Stimulated activated CD8-positive, alpha-beta memory T cell treated with anti-CD3 and anti-CD28 coated beads, Interleukin-7, amount 100 ng/mL, for 24 hours (primary cell): ENCODE measurements at regions not wholly inside any gene's neighbourhood (a gene's known extent, or its start where the extent isn't known, plus 50 kb on each side); places are given as distances from the start of the nearest gene placed in this dataset.

ENCODE experiments used
- DNase-seq: peaks from one replicate; pipeline ENCODE4 v3.0.0-alpha.2; 2020; ENCODE audit warnings: low read depth

DNA sequence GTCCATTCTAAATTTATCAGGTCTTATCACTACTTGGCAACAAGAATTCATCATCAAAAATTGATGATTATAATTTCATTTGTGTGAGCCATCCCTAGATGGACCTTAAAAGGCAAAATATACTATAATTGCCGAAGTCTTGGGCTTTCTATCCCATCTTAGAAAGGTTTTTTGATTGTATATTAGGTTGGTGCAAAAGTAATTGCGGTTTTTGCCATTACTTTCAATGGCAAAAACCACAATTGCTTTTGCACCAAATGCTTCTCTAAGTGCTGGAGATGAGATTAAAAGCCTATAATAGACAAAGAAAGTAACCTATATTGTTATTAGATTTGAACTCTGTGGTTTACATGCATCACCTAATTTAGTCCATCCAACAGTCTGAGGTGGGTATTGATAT is 612.9 kb downstream of the ZNF385D start:
- no peak for DNase-seq

DNA sequence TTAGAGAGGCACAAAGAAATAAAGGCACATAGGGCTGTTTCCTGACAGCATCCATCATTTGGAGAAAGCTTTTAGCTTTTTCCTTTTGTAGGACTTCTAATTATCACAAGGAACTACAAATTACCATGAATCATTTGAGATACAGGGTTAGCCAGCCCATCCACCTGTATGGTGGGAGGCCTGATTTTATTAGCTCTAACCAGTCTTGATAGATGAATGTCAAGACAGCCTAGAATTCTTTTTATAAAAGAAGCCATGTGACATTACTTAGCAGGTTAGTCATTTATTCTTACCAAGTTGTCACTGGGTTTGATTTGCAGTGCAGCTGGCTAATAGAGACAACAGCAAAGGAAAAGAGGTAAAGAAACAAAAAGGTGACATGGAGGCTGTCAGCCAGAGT is 618.1 kb downstream of the ZNF385D start:
- no peak for DNase-seq

DNA sequence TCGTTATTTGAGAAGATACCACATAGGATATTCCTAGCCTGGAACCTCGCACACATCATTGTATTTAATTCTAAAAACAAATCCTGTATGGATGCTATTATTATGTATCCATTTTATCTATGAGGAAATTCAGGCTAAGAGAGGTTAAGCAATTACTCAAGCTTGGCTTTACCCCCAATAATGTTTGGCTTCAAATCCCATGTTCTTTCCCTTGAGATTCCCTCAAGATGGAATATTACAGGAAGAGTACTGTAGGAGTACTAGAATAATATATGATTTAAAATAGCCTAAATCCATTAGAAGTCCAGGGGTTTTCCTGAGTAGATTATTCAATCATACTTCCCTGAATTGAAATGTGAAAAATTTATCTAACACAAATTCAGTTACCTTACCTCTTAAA is 630.2 kb downstream of the ZNF385D start:
- no peak for DNase-seq

DNA sequence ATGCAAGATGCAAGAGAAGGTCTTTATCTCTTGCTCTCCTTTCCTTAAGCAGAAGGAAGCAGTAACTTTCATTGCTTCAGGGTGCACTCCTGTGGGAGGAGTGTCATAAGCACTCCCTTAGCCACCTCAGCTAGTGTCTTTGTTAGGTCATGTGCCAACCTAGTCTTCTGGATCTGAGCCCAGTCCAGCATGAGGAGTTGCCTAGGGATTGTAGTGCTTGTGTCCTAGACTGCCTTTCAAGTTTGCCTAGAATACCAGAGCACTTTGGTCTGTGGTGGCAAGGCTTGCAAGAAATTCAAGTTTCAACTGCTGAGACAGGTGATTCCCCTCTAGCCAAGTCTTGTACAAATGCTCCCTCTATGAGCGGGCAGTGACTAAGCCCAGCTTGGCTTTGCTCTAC is 633.6 kb downstream of the ZNF385D start:
- no peak for DNase-seq

DNA sequence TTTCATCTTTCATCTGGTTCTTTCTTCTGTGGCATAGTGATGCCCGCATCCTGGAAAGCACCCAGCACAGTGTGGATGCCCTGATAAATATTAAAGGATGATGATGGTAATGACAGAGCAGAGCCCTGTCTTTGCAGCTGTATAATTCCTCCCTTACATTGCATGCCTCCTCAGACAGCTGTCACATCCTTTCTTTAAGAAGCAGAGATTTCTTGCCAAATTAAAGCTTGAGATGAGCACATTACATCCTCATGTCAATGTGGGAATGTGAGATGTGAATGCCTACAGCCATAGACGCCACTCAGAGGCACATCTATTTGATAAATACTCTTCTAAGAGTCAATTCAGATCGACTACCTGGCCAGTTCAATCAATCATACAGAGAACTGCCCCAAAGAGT is 642.0 kb downstream of the ZNF385D start:
- DNase-seq, result no peak

DNA sequence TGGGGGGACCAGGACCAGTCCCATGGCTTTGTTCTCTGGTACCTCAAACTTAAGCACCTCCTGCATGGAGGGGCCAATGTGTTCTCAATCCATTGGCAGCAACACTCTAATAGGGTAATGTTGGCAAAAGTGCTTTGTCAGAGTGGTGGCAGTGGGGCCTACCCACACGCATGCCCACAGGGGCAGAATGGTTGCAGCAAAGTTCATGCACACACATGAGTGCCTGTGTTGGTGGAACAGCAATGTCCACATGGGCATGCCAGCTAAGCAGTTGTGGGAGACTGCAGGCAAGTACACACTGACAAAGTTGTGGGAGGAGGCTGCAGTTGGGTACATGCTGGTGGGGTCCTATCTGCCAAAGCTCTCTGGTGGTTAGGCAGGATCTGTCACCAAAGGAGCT is 645.2 kb downstream of the ZNF385D start:
- no peak for DNase-seq

DNA sequence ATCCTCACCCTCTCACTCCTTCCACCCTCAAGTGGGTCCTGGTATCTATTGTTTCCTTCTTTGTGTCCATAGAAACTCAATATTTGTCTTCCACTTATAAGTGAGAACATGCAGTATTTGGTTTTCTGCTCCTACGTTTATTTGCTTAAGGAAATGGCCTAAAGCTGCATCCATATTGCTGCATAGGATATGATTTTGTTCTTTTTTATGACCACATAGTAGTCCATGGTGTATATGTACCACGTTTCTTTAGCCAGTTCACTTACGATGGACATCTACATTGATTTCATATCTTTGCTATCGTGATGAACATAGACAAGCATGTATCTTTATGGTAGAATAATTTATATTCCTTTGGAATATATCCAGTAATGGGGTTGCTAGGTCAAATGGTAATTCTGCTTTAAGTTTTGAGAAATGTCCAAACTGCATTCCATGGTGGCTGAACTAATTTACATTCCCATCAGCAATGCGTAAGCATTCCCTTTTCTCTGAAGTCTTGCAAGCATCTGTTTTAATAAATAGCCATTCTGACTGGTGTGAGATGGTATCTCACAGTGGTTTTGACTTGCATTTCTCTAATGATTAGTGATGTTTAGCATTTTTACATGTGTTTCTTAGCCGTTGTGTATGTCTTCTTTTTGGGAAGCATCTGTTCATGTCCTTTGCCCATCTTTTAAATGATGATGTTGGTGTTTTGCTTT is 650.2 kb downstream of the ZNF385D start:
- no peak for DNase-seq

DNA sequence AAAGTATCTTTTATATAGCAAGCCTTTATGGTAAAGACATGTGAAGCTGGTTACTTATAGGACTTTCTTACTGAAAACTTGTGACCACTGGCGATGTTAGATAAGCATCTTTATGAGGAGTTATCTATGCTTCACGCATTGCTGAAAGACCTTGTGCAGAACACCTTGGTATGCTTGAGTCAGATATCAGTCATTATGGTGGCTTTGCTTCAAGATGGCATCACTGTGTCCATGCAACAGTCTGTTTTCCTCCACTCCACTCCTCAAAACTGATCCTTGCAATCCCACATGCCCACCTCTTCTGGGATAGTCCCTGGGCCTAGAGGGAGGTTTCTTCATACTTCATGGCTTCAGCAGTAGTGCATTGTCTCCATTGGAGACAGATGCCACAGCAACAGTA is 656.3 kb downstream of the ZNF385D start:
- no peak for DNase-seq

DNA sequence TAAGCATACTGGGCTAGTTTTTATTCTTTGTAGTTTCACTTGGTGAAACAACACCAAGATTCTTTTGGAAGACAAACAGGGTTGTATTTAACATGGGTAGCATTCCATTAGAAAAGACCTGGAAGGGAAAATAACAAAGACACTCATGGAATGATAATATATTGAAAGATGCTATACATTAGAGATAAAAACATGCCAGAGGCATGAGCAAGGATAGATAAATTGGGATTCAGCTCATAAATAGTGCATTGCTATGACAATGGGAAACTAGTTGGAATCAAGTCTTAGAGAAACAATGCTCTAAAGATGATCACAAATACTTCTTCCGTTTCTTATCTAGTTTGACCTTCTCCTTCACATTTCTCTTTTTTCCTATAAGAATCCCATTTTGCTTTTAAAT is 677.4 kb downstream of the ZNF385D start:
- DNase-seq, result no peak

DNA sequence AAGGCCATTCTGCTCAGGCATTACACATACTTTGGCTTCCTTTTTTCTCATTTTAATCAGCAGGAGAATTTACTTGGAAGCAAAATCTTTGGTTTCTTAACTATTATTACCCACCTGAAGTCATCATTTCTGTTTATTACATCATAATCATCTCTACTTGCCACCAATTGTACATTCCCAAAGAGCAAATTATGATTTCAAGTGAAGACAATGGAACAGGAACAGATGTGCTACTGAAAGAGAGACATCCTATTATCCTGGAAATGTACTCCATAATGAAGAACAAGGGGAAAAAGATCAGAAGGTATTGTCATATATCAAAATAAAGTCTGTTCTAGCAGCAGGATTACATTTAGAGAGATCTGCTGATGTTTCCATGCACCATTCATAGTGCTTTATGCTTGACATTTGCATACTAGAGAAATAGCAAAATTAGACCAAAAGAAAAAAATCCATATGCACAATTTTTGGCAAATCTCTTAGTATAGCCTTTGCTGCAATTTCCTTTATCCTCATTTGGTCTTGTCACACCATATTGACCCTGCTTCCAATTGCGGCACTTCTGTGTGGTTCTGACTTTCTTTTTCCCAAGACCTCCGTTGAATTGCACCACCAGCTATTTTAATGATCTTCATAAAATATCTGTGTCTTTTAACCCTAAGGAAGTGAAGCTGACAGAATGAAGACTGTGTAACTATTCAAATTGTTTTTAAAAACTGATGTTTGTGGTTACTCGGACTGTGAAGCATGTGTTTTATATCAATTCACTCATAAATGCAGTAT is 683.8 kb downstream of the ZNF385D start:
- DNase-seq, result no peak

DNA sequence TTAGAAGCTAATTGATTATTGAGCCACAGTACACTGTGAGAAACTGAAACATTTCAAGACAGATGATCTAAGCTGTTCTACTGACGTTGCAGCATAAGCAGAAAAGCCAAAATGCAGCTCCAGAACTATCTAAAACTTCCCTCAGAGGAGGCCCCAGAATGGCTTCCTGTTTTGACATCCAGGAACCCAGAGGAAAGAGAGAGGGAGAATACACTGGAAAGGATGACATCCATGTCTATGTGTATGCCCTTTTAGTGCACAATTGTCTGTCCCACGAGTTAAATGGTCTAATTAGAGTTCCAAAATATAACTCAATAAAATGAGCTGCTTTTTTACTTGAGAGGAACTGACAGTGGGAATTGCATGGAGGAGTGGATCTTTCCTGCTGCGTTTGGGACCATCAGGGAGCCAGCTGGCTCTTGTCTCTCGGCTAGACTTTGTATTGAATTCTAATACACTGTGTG is 688.1 kb downstream of the ZNF385D start:
- no peak for DNase-seq

DNA sequence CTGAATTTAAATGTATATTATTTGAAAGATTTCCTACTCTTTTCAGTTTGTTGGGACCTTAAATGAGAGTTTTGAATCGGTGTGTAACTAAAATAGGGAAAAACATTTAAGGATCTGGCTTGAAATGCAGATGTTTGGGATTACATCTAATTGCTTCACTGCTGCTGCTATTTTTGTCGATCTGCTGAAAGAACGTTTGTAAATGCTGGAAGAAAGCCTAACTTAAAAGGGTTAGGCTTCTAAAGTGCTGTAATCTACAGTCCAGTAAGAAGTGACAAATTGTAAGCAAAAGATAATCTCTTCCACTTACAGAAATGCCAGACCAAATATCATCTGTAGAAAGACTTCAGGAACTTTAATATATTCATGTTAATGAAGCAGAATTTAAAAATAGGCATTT is 691.6 kb downstream of the ZNF385D start:
- no peak for DNase-seq

DNA sequence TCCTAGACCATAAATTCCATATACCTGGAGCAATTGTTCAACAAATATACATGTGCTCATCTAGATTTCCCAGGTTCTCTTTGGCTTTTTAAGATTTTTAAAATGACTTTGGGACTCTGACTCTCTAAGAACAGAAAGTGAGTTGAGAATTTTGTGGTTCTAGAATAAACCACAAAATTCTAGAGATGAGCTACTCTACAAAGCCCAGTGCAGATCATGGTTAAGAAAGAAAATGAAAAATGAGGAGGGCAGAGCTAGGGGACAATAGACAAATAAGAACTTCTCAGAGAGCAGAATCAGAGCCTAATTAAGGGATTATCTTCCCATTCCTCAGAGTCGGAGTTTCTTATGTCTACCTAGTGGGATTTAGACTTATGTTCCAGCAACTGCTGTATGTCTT is 694.7 kb downstream of the ZNF385D start:
- no peak for DNase-seq

DNA sequence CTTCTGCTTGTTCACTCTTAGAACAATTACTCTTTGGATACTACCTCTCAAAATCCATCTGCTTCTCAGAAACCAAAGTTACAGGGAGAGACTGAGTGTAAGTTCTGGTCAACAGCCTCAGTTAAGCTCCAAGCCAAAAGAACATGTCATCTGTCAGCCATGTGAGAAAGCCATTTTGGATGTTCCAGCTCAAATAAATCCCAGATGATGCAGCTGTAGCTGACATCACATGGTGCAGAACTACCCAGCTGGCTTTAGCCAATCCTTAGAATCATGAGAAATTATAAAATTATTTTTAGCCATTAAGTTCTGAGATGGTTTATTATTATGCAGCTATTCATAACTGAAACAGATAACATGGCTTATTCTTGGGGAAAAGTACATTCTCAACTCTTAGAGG is 696.0 kb downstream of the ZNF385D start:
- no peak for DNase-seq

DNA sequence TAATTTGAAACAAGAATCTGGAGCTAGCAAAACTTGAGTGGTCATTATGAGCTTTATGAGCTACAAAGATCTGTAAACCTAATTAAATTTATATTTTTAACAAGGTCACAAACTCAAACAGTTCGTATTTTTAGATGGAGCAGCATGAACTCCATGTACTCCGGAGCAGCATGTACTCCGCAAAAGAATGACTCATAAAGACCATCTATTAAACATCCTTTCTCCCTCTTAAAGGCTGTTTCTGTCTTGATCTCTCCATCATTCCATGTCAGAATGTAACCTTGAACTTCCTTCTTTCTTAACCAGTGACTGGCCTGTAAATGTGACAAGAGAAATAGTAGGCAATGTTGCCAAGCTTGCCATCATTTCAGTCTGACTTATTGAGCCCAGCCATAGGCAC is 696.9 kb downstream of the ZNF385D start:
- no peak for DNase-seq

DNA sequence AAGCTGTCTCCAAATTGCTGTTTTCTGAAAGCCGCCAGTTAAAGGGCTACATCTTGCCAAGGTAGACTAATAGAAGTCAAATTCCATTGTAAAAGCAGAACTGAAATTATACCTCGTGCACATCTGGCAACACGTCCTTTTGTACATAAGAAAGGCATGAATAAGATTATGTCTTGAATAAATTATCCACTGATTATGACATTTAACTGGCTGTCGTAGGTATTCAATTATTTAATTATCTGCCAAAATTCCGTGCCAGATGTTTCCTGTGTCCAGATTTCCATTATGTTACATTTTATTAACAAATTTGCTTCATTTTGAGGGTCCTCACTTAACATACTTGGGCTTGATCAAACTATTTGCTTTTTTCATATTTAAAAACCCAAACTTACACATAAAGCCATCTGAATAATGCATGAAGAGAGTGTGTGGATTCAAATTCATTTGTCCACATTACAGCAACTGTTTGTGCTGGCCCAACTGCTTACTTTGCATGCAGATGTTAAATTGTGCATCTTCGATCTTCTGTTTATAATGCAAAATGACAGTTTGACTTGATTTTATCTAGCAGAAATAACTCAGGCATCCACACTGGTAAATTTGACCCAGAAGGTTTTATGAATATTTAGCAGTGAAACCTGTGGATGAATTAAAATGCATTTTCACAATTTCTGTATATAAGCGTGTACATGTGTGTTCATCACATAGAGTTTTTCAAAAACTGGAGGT is 701.5 kb downstream of the ZNF385D start:
- DNase-seq, result no peak

DNA sequence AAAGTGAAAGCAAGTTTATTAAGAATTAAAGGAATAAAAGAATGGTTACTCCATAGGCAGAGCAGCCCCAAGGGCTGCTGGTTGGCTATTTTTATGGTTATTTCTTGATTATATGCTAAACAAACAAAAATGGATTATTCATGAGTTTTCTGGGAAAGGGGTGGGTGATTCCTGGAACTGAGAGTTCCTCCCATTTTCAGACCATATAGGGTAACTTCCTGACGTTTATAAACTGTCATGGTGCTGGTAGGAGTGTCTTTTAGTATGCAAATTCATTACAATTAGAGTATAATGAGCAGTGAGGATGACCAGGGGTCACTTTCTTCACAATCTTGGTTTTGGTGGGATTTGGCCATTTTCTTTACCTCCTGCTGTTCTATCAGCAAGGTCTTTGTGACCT is 707.9 kb downstream of the ZNF385D start:
- DNase-seq, result no peak

DNA sequence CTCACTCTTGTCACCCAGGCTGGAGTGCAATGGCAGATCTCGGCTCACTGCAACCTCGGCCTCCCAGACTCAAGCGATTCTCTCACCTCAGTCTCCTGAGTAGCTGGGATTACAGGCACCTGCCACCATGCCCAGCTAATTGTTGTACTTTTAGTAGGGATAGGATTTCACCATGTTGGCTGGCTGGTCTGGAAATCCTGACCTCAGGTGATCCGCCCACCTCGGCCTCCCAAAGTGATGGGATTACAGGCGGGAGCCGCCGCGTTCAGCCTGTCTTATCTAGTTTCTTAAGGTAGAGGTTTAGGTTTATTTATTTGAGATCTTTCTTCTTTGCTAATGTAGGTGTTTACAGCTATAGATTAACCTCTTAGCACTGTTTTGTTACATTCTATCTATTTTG is 708.8 kb downstream of the ZNF385D start:
- DNase-seq, result no peak

DNA sequence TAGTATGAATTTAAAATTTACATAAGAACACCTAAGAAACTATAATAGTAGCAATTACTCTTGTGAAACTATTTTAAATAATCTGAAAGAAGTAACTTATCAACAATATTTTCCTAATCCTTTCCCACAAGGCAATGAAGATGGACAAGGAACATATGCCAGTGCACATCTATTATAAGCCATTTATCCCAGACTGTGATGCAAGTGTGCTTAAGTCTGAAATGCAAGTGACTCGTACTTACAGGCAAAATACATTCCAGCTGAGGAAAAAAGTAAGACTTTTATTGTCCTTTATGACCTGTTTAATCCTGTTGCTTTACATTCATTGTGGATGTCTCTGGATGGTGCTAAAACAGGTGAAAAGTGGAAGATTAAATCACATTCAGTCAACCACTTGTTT is 709.4 kb downstream of the ZNF385D start:
- DNase-seq, result no peak

DNA sequence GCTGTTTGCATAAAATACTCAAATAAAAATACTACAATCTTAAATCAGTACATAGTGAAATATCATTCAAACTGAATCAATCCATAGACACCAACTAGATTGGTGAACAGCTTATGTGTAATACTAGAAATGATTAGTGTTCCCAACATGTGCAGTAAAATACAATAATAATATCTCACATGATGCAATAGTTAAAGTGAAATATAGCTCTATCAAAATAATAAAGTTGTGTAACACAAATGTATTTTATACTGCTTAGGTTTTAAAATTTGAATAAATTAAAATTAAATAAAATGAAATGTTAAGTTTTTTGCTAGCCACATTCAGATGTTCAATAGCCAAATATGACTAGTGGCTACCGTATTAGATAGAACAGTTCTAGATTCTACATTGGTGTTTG is 714.1 kb downstream of the ZNF385D start:
- no peak for DNase-seq

DNA sequence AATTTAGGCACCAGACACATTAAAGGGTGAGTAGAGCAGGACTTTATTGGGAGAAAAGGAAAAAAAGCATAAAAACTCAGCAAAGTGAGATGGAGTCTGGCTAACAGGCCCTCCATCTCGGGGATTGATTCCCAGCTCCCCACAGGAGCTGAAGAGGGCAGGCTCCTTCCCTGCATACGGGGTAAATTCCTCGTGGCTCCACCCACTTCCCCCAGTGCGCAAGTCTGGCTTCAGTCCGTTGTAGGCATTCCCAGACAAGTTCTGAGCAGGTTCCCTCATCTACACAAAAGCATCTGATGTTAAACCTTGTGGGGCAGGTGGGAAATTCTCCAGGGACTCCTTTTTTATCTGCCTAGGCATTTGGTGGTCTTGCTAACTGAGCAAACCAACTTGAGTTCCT is 722.6 kb downstream of the ZNF385D start:
- DNase-seq, result no peak

DNA sequence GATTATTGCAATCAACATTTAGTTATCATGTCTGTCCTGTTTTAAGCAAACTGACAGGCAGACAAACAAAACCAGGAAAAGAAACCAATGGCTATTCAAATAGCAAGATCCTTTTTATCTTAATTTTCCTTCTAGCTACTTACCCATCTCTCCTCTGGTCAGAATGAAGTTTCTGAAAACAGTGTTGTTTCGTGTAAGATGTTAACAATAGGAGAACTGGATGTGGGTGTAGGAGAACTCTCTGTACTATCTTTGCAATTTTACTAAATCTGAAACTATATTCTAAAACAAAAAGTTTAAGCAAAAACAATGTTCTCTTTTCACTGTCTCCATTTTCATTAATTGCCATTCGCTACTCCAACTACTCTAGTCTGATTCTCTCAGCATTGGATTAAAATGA is 726.4 kb downstream of the ZNF385D start:
- DNase-seq, result no peak

DNA sequence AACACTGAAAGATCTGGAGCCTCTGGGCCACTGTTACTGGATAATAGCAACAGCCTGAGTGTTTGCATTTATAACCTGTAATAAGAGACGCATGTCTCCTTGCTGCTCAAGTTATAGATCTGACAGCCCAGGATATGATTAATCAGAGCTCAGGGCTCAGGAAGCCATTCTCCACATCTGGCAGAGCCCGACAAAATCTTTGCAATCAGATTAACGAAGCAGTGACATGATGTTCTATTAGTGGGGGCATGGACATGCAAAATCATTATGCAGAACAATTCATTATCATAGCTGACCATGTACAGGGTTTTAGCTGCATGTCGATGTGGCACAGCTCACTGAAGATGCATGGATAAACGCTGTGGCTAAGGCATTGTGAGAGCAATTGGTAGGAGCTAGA is 730.3 kb downstream of the ZNF385D start:
- no peak for DNase-seq
